Eye (tissue), 1 donor: ENCODE measurements at regions not wholly inside any gene's neighbourhood (a gene's known extent, or its start where the extent isn't known, plus 50 kb on each side); places are given as distances from the start of the nearest gene placed in this dataset.

ENCODE experiments used
- DNase-seq: peaks from one replicate; pipeline ENCODE4 v3.0.0-alpha.2; 2015

DNA sequence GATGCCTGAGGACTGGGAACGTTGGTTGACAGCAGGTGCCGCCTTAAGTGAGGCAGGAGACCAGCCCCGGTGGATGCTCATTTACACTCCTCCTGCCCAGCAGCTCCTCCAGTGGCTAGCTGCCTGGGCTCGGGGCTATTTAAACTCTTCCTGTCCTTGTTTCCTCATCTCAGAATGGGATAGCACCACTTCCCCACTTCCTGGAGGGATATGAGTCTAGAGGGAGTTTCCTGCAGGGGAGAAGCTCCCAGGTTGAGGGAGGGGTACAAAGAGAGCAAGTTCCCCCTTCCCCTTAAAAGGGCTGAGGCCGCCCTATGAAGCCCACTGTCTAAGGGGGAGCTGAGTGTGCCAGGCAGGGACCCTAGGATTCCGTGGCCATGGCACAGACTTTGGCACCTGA, 311.2 kb downstream of the AACS start:
- DNase-seq, result no peak

GRCh38 chr12:125377093-125377492, 311.9 kb downstream of the AACS start:
- DNase-seq, result no peak

- DNase-seq, result peak; percentile 8
Observed at GRCh38 chr12:125381373-125381772, 316.1 kb downstream of the AACS start.

DNA sequence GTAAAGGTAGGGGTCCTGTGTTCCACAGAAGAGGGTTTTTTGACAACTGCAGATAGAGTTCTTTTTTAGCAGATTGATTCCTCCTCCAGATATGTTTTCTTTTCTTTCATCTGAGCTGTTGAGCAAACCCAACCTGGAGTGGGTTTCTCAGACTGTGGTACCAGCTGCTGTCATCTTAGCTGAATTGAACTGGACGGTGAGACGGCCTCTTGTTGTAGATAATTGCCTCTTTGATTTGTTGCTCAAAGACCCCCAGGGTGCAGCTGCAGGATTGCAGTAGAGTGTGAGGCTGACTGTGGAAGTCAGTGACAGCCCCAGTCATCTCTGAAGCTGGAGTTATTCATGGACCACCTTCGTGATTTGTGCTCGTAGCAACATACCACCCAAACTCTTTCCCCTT, 317.7 kb downstream of the AACS start:
- peak; percentile 13 for DNase-seq

GRCh38 chr12:125386652-125387051, 321.4 kb downstream of the AACS start:
- no peak for DNase-seq

- DNase-seq, result no peak
Observed at GRCh38 chr12:125387206-125387605, 322.0 kb downstream of the AACS start.

- DNase-seq, result no peak
Observed at GRCh38 chr12:125389061-125389697, 323.9 kb downstream of the AACS start.

DNA sequence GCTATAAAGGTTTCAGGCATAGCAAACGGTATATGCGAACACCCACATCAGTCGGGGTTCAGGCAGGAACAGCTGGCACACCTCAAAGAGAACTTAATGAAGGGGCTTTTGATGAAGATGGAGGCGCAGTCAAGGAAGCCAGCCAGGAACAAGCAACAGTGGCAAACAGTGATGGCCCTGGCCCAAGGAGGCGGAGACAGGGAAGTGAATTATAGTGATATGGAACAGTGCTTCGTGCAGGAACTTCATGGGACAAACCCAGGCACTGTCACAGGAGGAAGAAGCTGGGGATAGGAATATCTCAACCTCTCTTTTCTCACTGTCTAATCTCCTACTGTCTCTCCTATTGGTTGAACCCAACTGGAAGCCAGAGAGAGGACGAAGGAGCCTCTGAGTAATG, 328.3 kb downstream of the AACS start:
- DNase-seq, result no peak

GRCh38 chr12:125395583-125396215, 330.5 kb downstream of the AACS start:
- no peak for DNase-seq

DNA sequence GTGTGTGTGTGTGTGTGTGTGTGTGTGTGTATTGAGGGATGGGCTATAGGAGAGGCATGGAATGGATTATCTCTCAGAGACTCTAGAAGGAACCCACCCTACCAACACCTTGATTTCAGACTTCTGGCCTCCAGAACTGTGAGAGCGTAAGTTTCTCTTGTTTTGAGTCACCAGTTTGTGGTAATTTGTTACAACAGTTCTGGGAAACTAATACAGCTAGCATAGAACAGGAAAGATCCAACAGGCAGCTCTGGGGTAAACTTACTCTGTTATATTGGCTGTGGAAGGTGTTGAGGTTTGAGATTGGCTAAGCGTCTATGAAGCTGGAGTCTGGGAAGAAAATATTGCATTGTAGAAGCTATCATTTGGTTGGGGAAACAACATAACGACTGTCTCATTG, 334.3 kb downstream of the AACS start:
- no peak for DNase-seq

DNA sequence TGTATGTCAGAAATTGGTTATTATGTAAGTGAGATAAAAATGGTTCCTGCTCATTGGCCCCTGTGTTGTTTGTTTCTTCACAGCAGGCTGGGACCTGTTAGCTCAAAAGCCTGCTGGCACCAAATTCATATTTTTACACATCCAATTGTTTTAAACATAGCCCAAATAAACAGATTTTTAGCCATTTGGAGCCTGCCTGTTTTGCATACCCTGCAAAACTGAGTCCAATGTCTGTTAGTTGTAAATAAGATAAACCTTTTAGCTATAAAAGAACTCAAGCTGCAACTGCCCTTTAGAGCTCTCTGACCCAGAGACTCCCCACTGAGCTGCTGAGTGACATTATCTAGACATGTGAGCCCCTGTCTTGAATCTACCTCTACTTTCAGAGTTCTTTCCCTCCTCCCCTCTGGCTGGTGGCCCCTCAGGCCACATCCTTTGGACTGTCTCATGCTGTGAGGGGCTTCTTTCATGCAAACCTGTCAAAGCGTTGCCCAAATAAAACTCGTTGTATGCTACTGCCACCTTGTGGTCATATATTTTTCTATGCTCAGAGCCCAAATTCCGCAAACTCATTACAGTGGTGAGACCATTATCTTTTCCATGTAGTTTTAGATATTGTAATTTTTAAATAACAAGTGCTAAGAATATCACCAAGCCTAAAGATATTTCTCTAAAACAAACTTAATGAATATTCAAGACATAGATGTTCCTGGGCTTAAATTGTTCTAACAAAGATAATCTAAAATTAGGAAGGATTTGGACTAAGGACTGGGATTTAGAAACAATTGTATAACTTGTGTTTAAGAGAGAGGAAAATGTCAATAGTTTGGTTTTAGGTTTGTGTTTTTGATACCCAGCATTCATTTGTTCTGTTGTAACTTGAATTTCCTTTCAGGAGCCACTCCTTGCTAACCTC, 337.9 kb downstream of the AACS start:
- DNase-seq, result peak; percentile 56

- no peak for DNase-seq
Observed at GRCh38 chr12:125403843-125404242, 338.6 kb downstream of the AACS start.

DNA sequence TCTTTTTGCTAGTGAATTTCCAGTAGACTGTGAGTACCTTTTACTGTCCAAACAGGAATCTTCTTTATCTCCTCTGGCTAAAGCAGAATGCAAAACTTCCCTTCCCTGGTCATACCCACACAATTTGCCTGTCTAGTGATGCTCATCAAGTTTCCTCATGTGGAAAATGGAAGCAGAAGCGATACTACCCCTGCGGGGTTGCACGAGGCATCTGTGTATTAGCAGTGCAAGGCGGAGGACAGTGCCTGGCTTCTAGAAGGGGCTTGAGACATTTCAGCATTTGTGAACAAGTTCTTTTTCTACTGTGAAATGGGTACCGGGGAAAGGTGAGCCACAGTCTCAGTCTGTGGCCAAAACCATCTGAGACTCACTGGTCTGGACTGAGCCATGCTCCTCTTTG, 340.9 kb downstream of the AACS start:
- peak; percentile 35 for DNase-seq

DNA sequence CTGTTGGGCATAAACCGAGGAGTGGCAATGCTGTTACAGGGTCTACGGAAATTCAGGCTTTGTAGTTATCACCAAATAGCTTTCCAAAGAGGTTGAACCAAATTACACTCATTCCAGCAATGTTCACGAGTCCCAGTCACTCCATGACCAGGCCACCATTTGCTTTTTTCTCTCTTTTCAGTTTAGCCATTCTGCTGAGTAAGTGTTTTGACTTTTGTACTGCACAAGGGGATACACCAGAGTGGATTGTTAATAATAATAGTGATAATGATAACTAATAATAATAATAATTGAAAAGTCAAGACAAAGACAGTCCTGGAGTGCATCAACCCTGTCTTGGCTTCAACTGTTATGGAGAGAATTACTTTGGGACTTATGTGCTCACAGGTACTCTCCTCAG, 343.5 kb downstream of the AACS start:
- no peak for DNase-seq

- DNase-seq, result no peak
Observed at GRCh38 chr12:125412506-125412905, 347.3 kb downstream of the AACS start.

- DNase-seq, result no peak
Observed at GRCh38 chr12:125417446-125417845, 352.2 kb downstream of the AACS start.

- DNase-seq, result no peak
Observed at GRCh38 chr12:125418902-125419564, 353.8 kb downstream of the AACS start.

- DNase-seq, result no peak
Observed at GRCh38 chr12:125424909-125425308, 359.7 kb downstream of the AACS start.

DNA sequence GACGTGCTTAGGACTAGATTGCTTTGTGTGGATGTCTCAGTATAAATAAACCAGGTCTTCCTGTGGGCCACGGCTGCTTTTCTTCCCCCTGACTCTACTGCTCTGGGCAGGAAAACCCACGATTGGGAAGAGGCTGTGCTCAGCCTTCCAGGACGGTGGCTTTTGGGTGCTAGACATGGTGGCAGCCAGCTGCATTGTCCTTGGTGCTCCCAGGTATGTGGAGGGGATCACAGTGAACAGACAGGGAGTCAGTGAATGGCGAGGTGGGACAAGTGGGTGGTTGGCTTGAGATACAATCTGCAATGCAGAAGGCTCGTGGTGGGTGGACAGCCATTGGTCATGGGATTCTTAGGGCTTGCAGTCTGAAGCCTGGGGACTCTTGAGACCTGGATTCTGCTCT, 366.3 kb downstream of the AACS start:
- no peak for DNase-seq

DNA sequence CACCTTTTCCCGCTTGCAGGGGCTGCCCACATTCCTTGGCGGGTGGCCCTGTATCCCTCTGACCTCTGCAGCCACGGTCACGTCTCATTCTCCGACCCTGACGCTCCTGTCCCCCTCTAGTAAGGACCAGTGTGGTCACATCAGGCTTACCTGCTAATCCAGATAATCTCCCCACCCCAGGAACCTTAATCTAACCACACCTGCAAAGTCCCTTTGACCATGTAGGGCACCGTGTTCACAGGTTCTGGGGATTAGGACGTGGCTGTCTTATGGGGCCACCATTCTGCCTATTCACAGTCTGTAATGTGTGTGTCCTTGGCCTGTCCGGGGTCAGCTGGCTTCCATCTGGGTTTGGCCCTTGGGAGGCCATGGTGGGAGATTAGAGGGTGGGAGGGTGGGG, 368.9 kb downstream of the AACS start:
- no peak for DNase-seq

DNA sequence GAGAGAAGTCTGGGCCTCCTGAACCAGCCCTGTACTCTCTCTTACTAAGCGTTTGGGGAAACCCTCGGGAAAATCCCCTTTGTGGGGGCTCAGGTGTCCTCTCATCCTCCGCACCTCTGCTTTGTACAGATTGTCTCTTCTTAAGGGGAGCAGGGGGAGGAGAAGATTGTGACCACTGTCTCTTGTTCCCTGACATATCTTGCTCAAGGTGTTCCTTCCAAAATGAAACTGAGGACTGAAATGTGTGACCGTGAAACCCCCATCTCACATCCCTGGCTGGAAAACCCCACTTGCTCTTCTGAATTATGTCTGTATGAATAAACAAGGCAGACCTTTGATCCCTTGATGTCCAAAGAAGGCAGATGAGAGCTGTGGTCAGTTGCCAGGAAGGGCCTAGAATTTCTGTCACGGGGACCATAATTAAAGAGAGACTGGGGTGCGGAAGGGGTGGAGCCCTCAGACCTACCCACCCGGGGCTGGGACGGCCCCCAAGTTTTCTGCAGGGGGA, 369.8 kb downstream of the AACS start:
- no peak for DNase-seq

GRCh38 chr12:125435871-125436270, 370.6 kb downstream of the AACS start:
- no peak for DNase-seq

- no peak for DNase-seq
Observed at GRCh38 chr12:125436686-125437085, 371.5 kb downstream of the AACS start.
